IPS-18c (cell line): ENCODE measurements at regions not wholly inside any gene's neighbourhood (a gene's known extent, or its start where the extent isn't known, plus 50 kb on each side); places are given as distances from the start of the nearest gene placed in this dataset.

ENCODE experiments used
- H3K4me3 ChIP-seq: 2 replicates; pipeline ENCODE4 v1.7.0; 2013; ENCODE audit warnings: low read depth, mild to moderate bottlenecking, low read length, moderate library complexity; ENCODE audit not compliant: insufficient read depth
- H3K9me3 ChIP-seq: one replicate; pipeline ENCODE4 v1.6.1; 2013; ENCODE audit warnings: mild to moderate bottlenecking, low read length, moderate library complexity; ENCODE audit not compliant: control insufficient read depth, insufficient read depth

DNA sequence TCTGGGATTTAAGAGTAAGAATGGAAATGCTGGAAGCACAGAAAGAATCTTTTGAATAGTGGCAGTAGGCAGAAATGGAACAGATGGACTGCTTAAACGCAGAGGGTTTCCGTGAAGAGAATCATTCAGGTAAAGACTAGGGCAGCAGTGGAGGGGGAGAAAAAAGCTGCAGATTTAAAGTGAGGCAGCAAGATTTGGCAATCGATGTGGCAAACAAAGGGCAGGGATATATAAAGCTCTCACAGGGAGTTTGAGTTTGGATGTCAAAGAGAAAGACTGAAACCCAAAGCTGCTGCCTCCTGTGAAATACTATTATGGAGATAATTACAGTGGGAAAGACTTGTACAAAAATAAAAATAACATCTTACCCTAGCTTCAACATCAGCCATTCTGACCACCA lies 384.0 kb downstream of the CENPC start:
- no peak overlapping the region for H3K4me3 ChIP-seq

DNA sequence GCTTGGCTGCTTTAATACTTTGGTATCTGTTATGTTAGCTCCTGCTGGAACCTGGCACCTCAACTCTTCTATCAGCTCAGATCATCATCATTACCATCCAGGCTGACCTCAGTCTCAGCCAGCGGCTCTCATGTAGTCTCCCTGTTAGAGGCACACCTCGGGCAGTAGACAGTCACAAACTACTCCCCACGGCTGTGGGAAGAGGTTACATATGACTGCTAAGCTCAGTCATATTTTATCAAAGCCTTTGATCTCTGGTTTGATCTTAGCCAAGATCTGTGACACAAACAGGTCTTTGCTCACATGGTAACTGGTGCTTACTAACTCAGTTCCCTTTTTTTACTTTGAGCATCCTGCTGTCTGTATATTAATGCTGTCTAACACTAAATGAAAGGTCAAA lies 384.9 kb downstream of the CENPC start:
- no peak overlapping the region for H3K4me3 ChIP-seq
- no peaks in the 10 kb centered on the region for H3K9me3 ChIP-seq

More for the DNA sequence above, 384.0 kb downstream of the CENPC start:
- H3K9me3 ChIP-seq, result no peaks in the 10 kb centered on the region

DNA sequence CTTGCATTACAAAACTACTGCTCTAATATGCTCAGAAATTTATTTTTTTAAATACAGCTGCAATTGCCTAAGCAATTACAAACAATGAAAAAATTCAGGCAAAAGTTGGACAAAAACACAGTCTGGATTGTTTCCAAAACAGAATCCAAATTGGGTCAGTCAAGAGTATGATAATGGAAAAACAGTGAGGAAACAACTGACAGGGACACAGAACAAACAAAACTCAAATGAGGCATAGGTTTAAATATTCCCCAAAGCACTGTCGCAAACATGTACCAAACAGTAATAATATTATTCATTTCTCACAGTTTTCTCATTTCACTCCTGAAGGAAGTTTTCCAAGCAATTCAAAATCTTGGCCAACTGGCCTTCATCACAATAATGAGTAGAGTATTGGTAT lies 386.6 kb downstream of the CENPC start:
- H3K4me3 ChIP-seq, result no peak overlapping the region
- H3K9me3 ChIP-seq, result no peaks in the 10 kb centered on the region

DNA sequence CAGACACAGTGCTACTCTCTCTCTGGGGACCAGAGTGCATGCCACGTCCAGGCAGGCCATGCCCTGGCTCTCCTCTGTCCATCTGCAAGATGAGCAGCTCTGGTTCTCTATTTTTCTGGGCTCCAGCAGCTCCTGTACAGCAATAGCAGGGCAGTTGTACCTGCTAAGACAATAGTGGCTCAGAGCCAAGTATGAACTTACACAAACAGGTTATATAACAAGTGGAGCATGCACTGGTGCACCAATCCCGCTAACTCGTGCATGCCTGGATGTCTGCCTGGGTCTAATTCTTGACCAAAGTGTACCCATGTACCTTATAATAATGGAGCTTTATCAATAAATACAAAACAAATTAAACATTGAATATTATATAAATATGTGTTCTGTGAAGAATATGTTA lies 392.3 kb downstream of the CENPC start:
- no peaks in the 10 kb centered on the region for H3K9me3 ChIP-seq
- no peak overlapping the region for H3K4me3 ChIP-seq

DNA sequence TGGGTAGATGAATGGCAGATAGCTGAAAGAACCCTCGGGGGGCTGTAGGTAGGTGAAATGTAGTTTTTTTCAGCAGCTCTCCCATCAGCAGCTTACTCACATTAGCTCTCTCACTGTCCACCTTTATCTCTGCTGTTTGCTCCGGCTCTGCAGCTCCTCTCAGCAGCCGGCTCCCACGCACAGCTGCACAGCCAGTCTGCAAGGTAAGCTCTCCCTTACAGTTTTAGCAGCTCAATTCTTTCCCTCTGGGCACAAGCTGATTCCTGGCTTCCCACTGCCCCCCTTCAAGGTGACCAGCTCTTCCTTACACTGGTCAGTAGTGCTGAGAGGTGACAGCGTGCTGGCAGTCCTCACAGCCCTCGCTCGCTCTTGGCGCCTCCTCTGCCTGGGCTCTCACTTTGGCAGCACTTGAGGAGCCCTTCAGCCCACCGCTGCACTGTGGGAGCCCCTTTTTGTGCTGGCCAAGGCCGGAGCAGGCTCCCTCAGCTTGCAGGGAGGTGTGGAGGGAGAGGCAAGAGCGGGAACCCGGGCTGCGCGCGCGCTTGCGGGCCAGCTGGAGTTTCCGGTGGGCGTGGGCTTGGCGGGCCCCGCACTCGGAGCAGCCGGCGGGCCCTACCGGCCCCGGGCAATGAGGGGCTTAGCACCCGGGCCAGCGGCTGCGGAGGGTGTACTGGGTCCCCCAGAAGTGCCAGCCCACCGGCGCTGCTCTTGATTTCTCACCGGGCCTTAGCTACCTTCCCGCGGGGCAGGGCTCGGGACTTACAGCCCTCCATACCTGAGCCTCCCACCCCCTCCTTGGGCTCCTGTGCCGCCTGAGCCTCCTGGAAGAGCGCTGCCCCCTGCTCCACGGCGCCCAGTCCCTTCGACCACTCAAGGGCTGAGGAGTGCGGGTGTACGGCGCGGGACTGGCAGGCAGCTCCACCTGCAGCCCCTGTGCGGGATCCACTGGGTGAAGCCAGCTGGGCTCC lies 393.6 kb downstream of the CENPC start:
- no peaks in the 10 kb centered on the region for H3K9me3 ChIP-seq
- H3K4me3 ChIP-seq, result no peak overlapping the region

DNA sequence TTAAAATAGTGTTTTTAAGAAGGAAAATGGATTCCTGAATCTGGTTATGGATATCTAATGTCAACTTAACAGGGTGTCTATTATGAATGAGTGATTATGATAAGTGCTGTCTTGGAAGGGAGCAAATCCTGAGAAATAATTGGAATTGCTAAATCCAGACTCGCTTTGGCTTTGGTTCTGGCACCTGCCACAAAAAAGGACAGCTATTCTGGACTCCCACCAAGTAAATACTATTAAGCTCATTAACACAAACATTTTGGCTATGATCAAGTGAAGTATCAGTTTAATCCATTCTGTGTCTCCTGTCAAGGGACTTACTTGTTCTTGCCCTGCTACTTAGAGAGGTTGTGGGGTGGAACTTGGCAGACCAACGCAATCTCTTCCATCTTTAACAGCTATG lies 403.7 kb downstream of the CENPC start:
- no peak overlapping the region for H3K4me3 ChIP-seq
- H3K9me3 ChIP-seq, result no peaks in the 10 kb centered on the region

DNA sequence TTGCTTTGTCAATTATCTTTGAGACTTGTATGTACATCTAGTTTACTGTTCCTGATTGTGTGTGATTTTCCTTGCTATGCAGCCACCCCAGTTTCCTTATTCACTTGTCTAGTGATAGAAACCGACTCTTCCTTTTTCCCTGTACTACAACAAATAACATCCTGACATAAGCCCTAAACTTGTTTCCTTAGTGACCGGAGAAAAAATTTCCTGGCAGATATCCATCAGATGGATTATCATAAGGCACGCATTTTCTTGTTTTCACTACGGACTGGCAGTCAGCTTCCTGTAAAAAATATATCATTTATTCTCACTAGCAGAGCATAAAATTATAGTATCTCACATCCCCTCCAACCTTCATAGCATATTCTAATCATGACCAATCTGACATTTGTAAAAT lies 410.7 kb downstream of the CENPC start:
- no peaks in the 10 kb centered on the region for H3K9me3 ChIP-seq
- no peak overlapping the region for H3K4me3 ChIP-seq

DNA sequence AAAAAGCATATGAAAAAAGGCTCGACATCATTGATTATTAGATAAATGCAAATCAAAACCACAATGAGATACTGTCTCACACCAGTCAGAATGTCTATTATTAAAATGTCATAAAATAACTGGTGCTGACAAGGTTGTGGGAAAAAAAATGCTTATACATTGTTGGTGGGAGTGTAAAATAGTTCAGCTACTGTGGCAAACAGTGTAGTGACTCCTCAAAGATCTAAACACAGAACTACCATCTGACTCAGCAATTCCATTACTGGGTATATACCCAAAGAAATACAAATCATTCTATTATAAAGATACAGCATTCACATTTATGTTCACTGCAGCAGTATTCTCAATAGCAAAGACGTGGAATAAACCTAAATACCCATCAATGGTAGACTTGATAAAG lies 412.1 kb downstream of the CENPC start:
- H3K4me3 ChIP-seq, result no peak overlapping the region
- H3K9me3 ChIP-seq, result no peaks in the 10 kb centered on the region

DNA sequence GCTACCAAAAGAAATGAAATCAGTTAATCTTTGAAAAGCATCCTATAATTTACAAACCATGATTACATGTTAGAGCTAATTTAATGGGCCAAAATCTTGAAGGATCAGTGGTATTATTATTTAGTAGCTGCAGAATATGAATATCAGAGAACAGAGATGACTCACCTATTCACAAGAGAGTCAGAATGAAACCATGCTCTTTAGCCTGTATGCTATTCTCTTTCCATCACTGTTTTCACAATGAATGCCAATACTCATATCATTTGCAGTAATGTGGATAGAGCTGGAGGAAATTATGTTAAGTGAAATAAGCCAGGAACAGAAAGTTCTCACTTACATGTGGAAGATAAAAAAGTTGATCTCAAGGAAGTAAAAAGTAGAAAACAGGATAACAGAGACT lies 414.1 kb downstream of the CENPC start:
- no peak overlapping the region for H3K4me3 ChIP-seq
- H3K9me3 ChIP-seq, result no peaks in the 10 kb centered on the region

DNA sequence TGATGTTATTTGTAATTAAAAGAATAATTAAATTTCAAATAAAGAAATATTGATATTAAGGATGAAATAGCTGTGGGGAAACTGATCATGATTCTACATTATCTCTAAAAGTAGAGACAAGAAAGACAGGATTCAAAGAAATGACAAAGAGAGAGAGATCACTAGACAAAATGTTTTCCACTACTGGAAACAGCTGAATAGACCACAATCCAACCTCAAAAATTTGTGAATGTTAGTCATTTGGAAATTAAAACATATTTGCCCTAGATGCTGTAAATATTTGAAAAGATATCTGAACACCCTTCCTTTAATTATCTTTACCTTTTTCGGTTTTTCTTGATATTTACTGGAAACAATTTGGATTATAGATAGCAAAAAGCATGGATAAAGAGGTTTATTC lies 414.9 kb downstream of the CENPC start:
- H3K4me3 ChIP-seq, result no peak overlapping the region
- H3K9me3 ChIP-seq, result no peaks in the 10 kb centered on the region

DNA sequence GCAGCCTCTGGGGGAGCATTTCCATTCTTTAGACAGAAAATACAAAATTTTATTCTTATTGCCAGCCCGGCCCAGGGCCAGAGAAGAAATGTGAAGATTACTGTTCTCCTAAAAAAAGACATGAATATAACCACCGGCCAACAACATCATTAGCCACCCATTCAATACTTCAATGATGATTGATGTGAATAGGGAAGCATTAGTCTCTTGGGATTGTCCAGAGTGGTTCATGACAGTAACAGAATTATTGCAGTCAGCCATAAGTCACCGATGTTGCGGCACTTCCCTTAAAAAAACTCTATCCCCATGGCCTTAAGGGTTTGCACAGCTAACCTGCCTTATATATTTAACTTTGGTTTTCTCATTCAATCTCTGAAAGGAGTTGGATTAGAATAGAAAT lies 418.7 kb downstream of the CENPC start:
- Histone ChIP-seq H3K9me3 (no peaks in the 10 kb centered on the region), H3K4me3 (no peak overlapping the region)

DNA sequence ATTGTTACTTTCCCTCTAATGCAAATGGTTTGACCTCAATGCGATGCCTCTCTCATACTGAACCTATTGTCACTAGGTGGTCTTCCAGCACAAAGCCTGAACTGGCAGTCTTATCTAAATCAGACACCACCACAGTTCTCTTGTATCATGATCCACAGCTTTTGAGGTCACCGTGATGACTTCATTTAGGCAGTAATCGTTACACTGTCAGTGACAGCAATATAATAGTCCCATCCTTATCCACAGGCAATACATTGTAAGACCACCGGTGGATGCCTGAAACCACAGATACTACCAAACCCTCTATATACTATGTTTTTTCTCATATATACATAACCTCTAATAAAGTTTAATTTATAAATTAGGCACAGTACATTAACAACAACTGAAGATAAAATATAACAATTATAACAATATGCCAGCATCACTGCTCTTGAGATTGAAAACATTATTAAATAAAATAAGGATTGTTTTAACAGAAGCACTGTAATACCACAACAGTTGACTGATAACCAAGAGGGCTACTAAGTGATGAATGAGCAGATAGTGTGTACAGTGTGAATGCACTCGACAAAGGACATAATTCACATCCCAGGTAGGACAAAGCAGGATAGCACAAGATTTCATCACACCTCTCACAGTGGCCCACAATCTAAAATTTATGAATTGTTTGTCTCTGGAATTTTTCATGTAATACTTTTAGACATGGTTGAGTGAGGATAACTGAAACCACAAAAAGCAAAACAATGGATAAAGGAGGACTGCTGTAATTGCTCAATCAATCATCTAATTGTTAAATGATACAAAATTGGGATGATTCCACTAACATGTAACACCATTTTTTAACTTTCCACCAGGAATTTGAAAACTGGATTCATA lies 419.4 kb downstream of the CENPC start:
- Histone ChIP-seq H3K9me3 (no peaks in the 10 kb centered on the region), H3K4me3 (no peak overlapping the region)

DNA sequence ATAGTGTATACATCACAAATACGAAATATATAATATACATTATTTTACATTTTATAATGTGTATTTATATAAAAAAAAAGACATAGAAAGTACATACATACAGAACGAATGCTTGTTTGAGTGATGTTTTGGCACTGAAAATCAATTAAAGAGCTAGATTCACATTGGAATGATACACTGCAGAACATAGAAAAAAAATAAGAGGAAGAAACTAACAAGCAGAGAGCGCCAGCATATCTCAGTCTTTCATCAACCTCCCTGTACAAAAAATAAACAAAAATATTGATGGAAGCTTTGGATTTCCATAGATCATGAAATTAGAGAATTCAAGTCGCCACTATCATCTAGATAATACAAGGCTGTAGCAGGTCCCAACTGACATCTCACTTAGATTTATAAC lies 420.6 kb downstream of the CENPC start:
- Histone ChIP-seq H3K4me3 (no peak overlapping the region), H3K9me3 (no peaks in the 10 kb centered on the region)

DNA sequence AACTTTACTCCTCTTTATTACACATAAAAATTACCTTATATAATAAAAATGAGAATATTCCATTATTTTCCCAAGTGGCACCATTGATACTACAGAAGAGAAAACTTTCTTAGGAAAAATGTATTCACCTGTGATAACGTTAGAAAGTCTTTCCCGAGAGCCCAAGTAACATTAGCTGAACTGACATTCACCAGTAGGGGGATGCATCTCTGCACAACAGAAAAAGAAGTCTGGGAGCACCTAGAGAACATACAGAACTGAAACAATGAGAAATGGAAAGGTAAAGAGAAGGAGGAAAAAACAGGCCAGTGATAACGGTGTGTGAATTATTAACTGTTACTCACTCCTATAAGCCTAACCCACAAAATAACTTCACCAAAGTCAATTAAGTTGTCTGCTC lies 423.3 kb downstream of the CENPC start:
- Histone ChIP-seq H3K9me3 (no peaks in the 10 kb centered on the region), H3K4me3 (no peak overlapping the region)

DNA sequence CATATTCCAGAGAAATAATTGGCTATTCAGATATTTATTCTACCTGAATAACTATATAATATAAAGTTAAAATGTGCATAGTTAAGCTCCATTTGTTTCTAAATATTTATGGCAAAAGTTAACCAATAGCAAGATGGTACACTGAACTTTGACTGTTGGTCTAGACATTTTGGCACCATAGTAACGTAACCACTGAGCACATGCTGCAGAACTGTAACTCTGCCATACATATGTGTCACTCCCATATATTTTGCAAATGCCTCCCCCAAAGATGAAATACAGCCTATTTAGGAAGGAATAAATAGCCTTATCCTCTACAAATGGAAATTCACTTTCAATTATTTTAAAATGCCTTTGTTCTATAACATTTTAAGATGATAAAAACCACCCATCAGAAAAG lies 424.9 kb downstream of the CENPC start:
- no peak overlapping the region for H3K4me3 ChIP-seq
- no peaks in the 10 kb centered on the region for H3K9me3 ChIP-seq

DNA sequence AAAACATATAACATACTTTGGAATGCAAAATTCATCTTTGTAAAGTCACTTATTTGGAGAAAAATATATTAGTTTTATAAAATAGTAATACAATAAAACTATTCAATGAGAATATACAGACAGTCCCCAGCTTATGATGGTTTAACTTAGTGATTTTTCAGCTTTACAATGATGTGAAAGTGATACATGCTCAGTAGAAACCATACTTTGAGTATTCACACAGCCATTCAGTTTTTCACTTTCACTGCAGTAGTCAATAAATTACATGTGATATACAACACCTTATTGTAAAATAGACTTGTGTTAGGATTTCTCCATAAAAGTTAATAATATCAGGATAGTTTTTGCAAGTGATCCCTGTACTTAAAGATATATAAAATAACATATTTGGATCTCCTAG lies 436.0 kb downstream of the CENPC start:
- Histone ChIP-seq H3K4me3 (no peak overlapping the region), H3K9me3 (no peaks in the 10 kb centered on the region)

DNA sequence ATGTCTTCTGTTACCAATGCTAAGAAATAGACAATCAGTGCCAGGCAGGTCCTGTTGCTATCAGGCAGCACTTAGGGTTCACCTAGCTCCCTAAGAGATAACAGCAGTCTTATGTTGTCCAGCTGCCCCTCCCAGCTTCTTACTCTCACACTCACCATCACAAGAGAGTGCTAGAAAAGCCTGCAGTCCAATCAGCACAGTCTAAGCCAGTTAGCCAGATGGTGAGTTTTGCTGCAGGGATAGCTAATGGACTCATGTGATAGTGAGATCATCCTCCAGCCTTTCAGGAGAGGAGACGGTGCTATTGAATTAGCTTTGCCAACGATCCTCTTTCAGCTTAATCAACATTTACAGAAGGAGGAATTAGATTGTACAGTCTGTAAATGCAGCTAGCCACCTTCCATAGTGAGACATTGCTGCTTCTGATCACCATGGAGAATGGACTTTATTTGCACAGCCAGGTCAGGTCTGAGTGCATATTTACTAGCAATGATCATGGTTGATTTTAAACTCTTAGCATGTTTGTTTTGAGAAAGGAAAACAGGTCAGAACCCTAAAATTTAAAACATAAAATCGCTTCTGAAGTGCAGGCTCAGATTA lies 438.3 kb downstream of the CENPC start:
- no peak overlapping the region for H3K4me3 ChIP-seq
- H3K9me3 ChIP-seq, result no peaks in the 10 kb centered on the region

DNA sequence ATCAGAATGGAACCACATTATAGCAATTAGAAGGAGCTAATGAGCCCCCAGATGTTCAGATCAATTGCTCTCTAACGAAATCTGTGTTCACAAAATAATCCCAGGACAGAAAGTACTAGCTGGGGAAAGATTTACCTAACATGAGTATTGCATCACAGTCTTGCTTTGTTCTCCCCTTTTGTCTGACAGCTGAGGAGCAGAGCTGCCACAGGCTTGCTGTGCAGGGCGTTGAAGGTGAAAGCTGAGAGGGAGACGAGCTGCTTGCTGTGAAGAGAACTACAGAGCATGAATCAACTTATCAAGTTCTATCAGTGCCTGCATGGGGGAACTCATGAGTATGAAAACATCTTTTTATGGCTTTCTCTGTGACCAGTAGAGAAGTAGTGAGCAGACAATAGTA lies 441.2 kb downstream of the CENPC start:
- Histone ChIP-seq H3K4me3 (no peak overlapping the region), H3K9me3 (no peaks in the 10 kb centered on the region)
